Mesenteric fat pad (tissue), 1 donor: ENCODE measurements at regions not wholly inside any gene's neighbourhood (a gene's known extent, or its start where the extent isn't known, plus 50 kb on each side); places are given as distances from the start of the nearest gene placed in this dataset.
"Not testable (repeated sequence)": the region's sequence is repeated elsewhere in the genome, so short reads cannot be mapped to it uniquely, and the experiment has no call there.

Source experiments
- DNase-seq: peaks from one replicate; pipeline ENCODE4 v3.0.0-alpha.2; 2020; ENCODE audit warnings: low spot score
- donor health status: DM: yes; HTN: yes; CAD: no.

DNA sequence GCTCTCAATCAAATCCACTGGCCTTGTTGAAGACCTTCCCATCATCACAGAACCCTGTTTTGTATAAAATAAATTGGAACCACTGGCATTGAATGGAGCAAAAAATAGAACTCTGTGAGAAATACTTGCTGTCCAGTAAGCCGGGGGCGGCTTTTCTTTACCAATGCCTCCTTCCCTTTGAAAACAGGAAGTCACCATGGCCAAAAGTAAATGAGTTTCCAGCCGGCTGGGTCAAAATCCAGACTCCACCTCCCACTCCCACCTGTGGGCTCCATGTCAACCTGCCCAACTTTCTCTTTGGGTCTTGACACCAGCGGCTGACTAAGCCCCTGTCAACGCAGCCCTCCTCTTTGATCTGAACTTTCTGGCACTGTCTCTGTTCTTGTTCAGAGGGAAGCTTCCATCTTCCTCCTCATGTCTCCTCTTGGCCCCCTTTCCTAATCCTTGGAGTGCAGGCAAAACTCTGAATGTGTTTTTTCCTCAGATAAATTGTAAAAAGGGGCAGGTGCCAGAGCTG is 95.2 kb downstream of the TFAP2C start:
- no peak for DNase-seq

DNA sequence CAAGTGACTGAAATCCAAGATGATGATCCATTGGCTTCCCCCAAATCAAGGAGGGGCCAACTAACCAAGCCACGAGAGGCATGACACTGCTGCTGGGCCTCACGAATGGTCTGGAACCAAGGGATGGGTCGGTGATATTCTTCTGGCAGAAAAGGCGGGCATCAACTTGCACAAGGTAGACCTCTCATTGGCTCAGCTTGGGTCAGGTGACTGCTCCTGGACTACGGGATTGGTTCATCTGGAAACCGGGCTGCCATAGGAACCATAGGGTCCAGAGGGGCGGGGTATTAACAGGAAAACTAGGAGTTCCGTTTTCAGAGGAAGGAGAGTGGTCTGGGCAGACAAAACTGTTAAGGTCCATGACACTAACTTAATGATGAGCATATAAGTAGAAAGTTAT is 100.9 kb downstream of the TFAP2C start:
- no peak for DNase-seq

DNA sequence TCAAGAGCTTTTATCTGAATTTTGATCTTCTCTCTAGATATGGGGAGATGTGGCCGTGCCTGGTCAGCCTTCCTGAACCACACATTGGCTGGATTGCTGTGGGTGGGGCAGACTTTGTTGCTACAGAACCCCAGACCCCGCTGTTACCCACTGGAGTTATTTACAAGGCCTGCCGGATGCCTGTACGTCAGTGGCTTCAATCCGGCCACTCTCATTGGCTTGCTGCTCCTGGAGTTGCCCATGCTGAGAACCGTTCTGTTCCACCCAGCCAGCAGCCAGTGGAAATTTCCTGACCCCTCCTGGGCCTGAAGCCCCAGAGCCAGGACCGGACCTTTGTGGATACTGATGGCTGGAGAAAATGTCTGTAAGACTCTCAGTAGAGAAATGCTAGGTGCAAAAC is 101.9 kb downstream of the TFAP2C start:
- DNase-seq: no peak

DNA sequence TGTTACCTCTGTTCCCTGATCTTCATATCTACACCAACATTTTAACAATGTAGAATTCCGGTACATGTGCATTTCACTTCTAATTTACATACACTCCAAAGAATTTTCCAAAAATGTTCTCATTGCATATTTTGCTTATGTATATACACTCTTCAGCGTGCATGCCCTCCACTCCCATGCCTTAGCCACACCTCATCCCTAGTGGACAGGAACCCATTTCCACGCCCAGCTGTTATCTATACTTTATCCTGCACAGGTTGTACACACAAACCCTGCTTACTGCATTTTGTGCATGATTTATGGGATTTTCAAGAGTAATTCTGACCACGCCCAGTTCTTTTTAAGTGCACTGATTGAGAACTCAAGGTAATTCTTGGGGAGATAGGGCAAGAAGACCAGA is 102.4 kb downstream of the TFAP2C start:
- DNase-seq: no peak

DNA sequence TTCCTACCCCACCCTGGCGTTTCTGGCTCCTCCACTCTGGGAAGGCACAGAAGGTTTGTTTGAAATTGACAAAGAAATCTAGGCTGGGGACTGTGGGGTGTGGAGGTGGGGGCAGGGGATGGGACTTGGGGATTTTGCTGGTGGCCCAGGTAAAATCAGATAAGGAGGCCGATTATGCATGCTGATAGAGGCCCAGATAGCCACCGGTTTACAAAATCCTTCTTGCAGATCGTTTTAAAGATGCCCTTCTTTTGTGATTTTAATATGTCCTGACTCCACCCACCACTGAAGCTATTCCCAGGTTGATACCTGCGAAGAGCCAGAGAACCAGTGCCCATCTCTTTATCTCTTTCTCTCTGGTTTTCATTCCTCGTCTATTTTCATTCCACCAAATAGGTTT is 104.9 kb downstream of the TFAP2C start:
- no peak for DNase-seq

DNA sequence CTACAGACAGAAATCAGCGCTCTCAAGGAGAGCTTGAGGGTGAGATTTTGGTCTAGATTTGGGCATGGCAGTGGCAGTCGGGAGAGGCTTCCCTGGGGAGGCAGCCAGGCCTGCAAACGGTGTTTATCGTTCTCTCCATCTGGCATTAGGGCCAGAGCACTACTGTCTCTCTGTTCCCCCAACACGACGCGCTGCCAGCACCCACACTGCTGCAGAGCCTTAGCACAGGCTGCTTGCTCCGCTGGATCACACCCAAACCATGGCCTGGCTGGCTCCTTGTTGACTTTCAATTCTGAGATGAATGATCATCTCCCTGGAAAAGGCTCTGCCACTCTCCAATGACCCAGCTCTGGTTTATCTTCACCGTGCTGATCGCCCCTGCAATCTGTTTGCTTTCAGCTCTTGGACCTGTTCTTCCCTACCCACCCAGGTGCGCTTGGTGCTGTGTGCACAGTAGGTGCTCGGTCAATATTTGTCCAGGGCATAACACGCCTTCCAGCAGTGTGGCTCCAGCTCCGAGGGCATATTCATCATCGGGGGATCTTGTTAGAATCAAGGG is 106.1 kb downstream of the TFAP2C start:
- no peak for DNase-seq

DNA sequence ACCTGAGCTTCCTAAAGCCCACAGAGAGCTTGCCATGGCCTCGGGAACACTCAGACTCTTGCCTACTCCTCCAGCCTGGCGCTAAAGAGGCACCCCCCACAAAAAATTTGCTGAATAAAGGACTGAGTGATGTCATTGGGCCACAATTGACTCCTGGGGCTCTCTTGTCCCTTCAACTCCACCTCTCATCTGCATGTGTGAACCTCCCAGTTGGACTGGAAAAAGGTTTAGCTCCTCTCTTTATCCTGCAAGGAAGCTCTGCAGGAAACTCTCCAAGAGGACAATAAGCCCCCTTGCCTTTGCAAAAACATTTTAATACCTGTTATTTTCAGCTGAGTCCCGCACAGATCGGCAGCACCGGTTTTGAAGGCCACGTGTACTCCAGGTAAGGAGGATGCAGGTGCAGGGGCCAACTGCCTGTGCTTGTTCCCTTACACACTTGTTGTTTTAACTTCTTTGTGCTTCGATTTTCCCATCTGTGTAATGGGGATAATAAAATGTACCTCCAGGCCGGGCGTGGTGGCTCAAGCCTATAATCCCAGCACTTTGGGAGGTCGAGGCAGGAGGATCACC is 107.3 kb downstream of the TFAP2C start:
- DNase-seq: no peak

DNA sequence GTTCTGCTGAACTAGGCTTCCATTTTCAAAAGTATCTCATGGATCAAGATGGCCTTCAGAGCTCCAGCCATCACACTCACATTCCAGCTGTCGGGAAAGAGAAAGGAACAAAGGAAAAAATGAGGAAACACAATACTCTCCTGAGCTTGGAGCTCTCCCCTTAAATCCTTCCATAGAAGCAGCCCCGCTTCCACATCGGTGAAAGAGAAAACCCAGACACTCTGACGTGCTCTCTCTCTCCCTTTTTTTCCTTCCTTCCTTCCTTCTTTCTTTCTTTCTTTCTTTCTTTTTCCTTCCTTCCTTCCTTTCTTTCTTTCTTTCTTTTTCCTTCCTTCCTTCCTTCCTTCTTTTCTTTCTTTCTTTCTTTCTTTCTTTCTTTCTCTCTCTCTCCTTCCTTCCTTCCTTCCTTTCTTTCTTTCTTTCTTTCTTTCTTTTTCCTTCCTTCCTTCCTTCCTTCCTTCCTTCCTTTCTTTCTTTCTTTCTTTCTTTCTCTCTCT is 115.3 kb downstream of the TFAP2C start:
- DNase-seq: not testable (repeated sequence)

DNA sequence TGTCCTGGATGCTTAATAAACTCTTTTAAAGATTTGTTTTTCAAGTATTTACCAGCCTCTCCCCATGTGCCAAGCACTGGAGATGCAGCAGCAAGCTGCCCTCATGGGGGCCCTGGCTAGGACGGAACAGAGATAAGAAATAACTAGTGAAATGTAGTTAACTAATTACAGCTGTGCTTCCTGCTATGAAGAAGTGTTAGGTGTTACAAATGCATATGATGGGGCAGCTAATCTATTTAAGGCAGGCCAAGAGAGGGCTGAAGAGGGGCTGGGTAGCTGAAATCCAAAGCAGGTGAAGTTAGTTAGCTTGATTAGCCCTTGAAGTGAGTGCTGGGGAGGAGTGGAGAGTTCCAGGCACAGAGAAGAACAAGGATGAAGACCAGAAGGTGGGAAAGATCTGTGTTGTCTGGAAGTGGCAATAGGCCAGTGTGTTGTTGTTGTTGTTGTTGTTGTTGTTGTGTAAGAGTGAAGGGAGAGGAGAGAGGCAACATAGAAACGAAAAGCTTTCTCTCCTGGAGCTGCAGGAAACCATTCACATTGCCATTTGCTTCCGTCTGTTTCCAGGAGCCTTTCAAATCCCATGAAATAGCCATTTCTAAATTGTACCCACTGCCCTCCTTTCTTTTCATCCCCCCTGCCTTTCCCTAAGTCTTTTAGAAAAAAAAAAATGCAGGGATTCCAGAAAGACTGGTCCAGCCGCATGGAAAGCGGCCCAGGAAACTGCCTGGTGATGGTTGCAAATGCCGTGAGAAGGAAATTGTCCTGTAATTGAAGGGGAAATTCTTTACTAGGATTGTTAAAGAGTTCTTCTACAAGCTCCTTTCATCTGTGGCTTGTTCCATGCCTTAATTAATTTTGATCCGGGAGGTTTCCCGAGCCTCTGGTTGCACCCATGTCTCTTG is 119.6 kb downstream of the TFAP2C start:
- no peak for DNase-seq

DNA sequence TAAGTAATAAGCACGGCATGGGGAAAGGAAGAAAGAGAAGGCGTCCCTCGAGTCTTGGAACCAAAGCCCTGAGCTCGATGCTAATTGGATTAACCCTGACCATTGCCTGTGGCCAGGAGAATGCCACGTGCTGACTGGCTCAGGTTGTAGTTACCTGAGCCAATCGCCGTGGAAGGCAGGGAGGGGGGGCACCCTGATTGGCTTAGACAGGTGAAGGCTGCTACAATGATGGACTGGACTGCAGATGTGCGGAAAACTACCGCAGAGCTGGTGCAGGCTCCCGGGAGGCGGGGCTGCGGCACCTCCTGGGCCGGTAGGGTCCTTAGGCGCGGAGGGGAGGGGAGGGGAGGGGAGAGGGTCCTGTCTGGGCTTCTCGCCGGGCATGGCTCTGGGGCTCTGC is 121.3 kb downstream of the TFAP2C start:
- DNase-seq: no peak

DNA sequence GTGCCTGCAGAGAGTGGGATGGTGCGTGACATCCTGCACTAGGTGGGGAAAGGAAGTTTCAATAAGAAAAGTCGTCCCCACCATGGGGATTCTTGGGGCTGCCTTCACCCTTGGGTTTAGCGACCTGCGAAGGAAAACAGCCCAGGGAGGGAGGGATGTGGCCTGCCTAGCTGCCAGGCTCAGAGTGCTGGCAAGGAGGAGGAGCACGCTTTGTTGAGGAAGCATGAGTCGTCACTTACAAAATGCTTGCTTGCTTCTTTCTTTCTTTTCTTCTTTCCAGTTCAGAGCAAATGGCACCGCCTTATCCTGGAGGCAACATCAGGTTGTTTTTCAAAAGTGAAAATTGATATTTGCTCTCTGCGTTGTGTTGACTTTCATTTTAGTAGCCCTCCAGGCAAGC is 123.2 kb downstream of the TFAP2C start:
- DNase-seq: no peak

DNA sequence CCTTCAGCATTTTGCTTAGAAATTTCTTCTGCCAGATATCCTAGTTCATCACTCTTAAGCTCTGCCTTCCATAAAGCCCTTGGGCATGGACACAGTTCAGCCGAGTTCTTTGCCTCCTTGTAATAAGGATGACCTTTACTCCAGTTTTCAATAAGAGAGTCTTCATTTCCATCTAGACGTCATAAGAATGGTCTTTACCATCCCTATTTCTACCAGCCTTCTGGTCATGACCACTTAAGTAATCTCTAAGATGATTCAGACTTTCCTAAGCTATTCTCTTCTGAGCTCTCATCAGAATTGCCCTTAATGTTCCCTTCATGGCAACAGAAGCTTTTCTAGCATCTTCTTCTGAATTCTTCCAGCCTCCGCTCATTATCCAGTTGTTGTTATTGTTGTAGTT is 126.1 kb downstream of the TFAP2C start:
- no peak for DNase-seq

DNA sequence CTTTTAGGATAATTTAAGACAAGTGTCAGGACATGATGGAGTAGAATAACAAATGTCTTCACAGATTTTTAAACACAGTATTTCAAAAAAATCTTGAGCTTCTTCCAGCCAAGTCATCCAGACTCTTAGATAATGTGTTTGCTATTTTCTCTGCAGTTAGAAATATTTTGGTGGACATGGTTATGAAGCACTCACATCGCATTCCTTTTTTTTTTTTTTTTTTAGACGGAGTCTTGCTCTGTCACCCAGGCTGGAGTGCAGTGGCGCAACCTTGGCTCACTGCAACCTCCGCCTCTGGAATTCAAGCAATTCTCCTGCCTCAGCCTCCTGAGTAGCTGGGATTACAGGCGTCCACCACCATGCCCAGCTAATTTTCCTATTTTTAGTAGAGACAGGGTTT is 127.6 kb downstream of the TFAP2C start:
- DNase-seq: not testable (repeated sequence)

DNA sequence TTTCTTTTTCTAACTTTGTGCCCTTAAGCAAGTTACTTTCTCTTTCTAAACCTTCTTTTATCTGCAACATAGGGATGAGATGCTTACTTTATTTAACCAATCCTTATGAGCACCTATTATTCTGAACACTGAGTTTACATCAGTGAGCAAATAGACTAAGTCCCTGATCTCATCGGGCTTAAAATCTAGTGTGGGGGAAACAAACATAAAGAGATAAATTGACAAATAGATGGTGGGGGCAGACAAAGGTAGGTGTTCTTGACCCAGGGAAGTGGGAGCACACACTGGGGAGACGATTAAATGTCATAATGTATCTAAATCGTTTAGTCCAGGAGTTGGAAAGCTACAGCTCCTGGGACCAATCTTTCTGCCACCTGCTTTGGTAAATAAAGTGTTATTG is 129.6 kb downstream of the TFAP2C start:
- DNase-seq: no peak

DNA sequence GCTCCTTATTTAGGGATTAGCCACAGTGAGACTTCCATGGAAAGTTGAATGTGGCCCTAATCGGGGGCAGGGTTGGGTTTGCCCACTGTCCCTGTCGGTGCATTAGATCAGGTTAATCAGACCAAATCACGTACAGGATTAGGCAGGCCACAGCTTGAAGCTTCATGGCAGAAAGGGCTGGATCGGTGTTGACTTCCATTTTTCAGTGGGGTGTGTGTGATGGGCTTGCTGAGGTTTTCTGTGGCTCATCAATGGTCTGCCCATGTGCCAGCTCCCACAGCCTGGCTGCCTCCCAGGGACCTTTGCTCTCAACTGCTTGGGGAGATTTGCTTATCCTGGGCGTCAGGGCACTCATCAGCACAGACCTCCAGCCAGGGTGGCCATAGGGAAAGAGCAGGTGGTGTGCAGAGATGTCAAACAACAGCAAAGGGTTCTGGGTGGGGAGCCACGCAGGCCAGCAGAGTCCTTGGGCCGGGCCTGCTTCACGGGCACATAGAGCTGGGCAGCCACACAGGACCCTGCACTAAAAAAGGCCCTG is 130.7 kb downstream of the TFAP2C start:
- no peak for DNase-seq

DNA sequence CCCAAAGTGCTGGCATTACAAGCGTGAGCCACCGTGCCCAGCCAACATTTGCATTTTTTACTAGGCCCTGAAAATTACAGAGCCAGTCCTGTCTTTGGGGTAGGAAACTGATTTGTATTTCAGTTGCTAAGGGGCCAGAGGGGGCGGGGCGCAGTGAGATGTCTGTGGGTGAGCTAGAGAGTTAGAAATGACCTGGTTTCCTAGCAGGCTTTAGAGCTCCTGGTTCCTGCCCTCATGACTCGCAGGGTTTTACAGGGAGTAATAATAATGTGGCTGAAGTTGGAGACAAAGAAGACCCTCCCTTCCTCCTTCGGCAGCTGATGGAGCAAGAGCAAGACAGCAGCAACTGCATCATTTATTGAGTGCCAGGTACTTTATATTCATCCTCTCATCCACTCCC is 131.5 kb downstream of the TFAP2C start:
- DNase-seq: no peak

DNA sequence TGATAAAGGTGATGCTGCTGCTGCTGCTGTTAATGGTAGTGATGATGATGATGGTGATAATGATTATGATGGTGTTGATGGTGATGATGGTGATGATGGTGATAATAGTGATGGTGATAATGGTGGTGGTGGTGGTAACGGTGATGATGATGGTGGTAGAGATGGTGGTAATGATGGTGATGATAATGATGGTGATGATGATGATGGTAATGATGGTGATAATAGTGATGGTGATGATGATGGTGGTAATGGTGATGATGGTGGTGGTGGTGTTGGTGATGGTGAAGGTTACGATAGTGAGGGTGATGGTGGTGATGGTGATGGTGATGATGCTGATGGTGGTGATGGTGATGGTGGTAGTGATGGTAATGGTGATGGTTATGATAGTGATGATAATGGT is 132.3 kb downstream of the TFAP2C start:
- no peak for DNase-seq

DNA sequence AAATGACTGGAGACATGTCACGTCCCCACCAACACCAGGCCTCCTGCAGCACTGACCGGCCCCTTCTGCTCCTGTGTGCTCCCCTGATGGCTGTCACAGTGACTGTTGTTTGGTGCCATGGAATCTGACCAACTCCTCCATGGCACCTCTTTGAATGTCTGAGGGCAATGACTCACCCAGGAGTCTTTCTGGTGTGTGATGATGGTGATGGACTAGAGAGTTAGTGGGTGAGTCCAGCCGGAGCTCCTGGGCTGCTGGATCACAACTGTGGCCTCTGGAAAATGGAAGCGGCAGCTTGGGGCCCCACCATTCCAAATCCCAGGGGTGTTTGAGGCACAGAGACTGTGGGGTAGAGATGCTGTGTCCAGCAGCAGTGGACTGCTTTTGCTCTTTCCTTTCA is 133.3 kb downstream of the TFAP2C start:
- DNase-seq: no peak

DNA sequence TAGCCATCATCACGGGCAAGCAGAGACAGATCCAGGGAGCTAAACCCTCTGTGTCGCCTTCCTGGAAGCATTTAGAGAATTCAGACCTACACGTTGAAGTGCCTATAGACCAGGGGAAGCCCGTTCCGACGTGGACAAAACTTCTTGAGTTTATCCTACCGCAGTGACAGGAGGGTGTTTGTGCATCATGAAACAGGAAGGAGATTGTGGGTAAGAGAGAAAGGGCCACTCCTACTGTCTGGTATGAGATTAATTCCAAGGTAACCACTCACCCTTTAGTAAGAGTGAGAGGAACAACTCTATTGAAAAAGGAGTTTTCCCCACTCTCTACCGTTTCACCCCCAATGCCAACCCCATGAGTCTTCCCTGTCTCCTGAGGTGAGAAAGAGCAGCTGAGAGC is 133.7 kb downstream of the TFAP2C start:
- no peak for DNase-seq

DNA sequence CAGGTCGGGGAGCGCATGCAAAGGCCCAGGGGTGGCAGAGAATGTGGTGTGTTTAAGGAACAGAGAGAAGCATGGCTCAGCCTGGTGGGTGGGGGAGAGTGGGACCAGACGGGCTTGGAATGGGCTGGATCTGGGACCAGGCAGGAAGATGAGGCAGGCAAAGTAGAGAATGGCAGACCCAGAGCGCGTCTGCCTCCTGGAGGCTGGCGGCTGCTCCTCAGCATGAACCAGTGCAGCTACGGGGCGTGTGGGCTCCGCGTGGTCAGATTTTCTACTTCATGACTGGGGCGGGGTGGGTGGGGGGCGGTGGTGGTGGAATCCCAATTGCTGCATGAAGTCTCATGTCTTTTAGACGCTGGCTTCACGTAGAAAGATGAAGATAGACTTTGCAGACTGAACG is 135.6 kb downstream of the TFAP2C start:
- no peak for DNase-seq

DNA sequence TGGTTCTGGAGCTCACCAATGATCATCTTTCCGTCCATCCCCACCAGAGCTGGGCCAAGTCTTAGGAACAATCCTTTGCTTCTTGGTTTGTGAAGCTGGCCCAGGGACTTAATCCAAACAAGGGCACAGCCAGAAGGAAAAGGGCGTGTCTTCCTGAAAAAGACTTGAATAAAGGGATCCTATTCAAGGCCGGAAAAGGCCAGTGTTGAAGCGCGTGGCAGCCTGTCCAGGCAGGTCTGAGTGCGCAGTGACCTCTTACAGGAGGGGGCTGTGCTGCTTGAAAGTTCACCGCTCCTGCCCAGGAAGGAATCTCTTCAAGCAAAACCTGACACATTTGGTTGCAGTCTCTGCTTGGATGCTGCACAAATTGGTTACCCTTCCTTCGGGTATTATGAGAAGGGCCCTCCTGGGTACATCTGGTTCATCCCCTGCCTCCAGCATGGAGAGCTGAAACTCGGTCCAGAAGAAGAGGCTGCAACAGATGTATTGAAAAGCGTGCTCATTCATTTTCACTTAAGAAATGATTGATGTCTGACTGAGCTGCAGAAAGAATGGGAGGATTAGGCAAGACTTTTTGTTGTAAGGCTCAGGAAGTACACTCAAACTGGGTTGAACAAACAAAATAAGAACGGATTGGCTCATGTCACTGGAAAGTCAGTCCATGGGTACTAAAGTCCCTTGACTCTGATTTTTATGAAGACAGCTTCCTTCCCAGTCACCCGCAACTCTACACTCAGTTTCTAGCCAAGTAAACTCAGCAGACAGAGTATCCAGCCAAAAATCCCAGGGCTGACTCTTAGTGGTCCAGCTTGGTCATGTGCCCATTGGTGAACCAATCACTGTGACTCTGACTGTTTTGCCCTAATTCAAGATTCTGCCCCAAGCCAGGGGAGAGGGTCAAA is 136.3 kb downstream of the TFAP2C start:
- no peak for DNase-seq
